Prostate gland (tissue), 2 donors: ENCODE measurements at regions not wholly inside any gene's neighbourhood (a gene's known extent, or its start where the extent isn't known, plus 50 kb on each side); places are given as distances from the start of the nearest gene placed in this dataset.

Source experiments
- POLR2AphosphoS5 ChIP-seq: sonication (generic); formaldehyde crosslinking; IDR thresholded peaks from one replicate; pipeline ENCODE4 v1.6.1; 2017; ENCODE audit warnings: antibody characterized with exemption
- TF ChIP-seq, protein P1 (sequence below), 4 experiments: fragments of 200-600 bp in 2 of 4; fragments of 450-650 bp in 2 of 4; sonication (generic) in 2 of 4; IDR thresholded peaks; 1 replicate in 3 of 4; 2 replicates in 1 of 4; pipeline ENCODE4 v1.5.1; 2016 to 2019; ENCODE audit warnings: antibody characterized with exemption in 4 of 4, mild to moderate bottlenecking in 2 of 4, moderate library complexity in 2 of 4

DNA sequence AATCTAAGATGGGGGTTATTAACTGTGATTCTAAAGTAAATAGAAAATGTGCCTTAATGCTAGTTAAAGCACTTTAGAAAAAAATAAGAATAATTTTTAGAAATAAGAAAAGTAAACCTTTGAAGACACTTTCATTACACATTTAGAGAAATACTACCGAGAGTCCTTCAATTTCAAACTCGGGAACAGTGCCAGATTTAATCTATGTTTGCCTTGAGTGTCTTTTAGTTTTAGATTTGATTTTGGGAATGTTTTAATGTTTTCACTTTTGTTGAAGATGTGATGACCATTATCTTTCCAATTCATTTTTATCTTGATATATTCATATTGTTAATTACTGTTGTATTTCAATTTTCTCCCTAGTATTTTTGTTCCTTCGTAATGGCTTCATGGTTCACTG lies 592.7 kb upstream of the MGMT start:
- TF ChIP-seq, protein P1, sequence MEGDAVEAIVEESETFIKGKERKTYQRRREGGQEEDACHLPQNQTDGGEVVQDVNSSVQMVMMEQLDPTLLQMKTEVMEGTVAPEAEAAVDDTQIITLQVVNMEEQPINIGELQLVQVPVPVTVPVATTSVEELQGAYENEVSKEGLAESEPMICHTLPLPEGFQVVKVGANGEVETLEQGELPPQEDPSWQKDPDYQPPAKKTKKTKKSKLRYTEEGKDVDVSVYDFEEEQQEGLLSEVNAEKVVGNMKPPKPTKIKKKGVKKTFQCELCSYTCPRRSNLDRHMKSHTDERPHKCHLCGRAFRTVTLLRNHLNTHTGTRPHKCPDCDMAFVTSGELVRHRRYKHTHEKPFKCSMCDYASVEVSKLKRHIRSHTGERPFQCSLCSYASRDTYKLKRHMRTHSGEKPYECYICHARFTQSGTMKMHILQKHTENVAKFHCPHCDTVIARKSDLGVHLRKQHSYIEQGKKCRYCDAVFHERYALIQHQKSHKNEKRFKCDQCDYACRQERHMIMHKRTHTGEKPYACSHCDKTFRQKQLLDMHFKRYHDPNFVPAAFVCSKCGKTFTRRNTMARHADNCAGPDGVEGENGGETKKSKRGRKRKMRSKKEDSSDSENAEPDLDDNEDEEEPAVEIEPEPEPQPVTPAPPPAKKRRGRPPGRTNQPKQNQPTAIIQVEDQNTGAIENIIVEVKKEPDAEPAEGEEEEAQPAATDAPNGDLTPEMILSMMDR (IDR thresholded peaks at IDR 0.05) = no peak
- no peak for TF ChIP-seq POLR2AphosphoS5
